GM18868 (cell line): ENCODE measurements at regions not wholly inside any gene's neighbourhood (a gene's known extent, or its start where the extent isn't known, plus 50 kb on each side); places are given as distances from the start of the nearest gene placed in this dataset.

Experiments used
- ATAC-seq: cut with Tn5 transposase; IDR thresholded peaks from one replicate; pipeline ENCODE4 v1.9.1; 2021; ENCODE audit warnings: mild to moderate bottlenecking, moderate library complexity; ENCODE audit not compliant: unreplicated experiment

GRCh38 chr1:218573925-218574324 is 228.8 kb downstream of the TGFB2 start:
- no peak for ATAC-seq

GRCh38 chr1:218575079-218575478 is 229.9 kb downstream of the TGFB2 start:
- no peak for ATAC-seq

DNA sequence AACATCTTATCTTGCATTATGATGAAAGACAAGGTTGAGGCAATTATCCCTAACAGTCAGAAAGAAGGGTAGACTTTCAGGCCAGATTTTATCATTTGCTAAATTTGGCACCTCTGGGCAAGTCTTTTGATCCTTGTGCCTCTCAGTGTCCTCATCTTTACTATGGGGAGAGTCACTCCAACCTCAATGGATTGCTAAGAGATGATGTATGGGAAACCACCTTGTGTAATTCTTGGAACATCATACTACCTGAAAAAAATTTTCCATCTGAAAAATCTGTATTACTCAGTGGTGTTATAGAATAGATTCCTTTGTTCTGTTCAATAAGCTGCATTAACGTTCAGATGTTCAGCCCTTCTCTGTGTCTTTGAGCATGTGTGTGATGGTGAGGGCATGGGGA is 230.7 kb downstream of the TGFB2 start:
- no peak for ATAC-seq

GRCh38 chr1:218582646-218583045 is 237.5 kb downstream of the TGFB2 start:
- no peak for ATAC-seq

DNA sequence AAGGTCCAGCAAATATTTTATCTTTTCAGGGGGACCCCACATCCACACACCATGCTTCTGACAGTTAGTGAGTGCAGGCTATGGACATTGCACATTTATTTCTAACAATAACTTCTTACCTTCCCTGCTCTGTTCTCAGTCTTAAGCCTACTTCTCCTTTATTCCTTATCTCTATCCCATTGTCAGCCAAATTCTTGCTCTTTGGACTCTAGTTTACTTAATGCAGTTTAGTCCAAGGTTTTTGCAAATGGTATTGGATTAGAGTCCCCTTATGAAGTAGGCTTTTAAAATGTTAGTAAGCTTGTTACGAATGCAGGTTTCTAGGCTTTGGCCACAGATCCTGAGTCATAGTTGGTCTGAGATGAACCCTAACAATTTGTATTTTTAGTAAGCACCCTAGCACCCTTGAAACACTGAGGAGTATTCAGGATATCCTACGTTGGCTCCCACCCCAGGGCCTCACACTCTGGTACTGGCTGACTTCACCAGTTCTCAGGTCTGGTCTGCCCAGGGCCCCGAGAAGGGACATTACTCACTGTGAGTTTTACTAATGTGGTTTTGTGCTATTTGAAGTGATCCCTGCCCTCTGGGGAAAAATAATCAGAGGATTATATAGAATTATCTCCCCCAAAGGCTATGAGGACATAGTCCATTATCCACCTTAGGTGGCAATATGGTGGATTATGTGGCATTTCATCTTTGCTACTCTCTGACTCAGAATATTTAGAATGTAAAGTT is 239.5 kb downstream of the TGFB2 start:
- no peak for ATAC-seq

GRCh38 chr1:218585511-218586184 is 240.5 kb downstream of the TGFB2 start:
- ATAC-seq, result no peak

DNA sequence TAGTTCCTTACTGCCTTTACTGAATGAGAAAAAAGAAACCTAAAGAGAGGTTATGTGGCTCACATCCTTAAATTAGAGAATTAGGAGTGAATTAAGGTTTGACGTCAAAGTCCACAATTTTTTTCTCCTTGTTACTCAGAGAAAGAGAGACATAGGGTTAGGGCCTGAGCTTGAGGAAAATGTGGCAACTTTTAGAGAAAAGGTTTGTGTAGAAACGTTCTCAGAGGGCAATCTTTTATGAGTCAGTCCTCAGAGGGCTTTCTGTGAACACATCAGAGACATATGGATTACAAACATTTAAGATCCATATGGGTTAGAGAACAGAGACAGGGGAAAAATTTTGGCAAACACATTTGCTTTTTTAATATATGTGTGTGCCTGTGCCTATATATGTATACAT is 242.8 kb downstream of the TGFB2 start:
- no peak for ATAC-seq

DNA sequence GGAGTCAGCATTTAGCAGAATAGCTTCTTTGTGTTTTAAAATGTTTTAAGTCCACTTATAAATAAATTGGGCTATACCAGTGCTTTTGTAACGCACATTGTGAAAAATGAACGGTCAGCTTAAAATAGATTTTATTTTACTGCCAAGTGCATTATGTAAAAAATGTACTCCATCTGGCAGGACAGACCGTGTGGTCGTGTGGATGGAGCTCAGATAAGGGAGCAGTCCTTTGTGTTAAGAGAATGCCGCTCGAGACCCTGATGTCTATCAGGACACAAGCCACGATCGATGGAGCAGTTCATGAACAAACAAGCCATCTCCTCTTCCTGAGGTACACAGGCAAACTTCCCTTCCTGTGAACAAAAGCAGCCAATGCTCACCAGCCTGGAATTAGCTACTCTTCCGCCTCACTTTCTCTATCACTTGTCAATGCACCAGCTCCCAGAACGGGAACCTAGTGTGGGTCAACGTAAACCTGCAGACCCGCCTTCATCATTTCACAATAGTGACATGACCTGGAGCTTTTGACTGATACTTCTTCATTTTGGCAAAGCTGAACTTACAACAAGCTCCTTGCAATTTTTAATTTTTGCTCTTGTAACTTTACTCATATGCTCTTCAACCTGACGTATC is 243.5 kb downstream of the TGFB2 start:
- ATAC-seq, result no peak

DNA sequence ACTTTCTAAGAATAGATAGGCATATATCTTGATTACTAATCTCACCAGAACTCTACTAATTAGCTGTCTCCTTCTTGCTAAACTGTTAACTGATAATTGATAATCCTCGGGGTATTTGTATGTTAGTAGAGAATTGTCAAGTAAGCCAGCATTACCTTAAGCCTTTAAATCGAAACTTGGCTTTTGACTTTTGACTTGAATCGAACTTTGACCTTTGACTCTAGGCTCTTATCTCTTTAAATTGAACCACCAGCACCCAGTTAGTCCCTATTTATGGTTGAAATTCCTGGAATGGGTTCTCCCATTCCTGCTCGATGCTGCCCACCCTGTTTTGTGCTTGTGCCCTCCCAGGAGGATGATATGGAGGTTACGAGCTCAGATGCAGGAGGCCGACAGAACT is 244.4 kb downstream of the TGFB2 start:
- no peak for ATAC-seq

DNA sequence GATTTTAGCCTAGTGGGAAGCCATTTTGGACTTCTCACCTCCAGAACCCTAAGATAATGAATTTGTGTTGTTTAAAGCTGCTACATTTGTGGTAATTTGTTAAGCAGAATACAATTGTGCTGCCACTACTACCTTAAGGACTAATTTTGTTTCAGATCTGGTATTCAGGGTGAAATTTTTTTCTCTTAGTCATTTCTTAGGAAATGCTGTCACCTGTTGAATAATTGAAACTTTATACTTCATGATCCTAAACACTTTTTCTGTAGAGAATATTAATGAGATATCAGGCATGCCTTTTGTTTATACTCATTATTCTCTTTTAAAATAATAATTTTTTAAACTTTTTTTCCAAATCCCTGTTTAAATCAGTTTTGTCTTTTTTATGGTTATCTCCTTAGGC is 246.8 kb downstream of the TGFB2 start:
- ATAC-seq, result no peak

- ATAC-seq, result no peak
These were observed 247.6 kb downstream of the TGFB2 start for GRCh38 chr1:218592688-218593087.

- no peak for ATAC-seq
These were observed 255.8 kb downstream of the TGFB2 start for GRCh38 chr1:218600968-218601367.

DNA sequence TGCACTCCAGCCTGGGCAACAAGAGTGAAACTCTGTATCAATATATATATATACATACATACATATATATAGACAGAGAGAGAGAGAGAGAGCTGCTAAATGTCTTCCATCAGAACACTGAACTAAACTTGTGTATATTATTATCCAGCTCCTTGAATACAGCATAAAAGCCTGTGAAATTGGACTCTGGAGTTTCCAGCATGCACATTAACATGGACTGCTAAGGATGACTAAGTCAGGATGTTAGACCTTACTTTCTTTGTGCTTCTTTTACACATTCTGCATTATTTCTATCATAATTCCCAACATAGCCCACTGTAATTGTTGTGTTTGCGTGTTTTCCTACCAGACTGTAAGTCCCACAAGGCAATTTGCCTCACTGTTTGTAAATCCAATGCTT is 259.1 kb downstream of the TGFB2 start:
- ATAC-seq, result no peak

- ATAC-seq, result no peak
These were observed 266.9 kb downstream of the TGFB2 start for GRCh38 chr1:218611916-218612585.

- ATAC-seq, result no peak
These were observed 268.0 kb downstream of the TGFB2 start for GRCh38 chr1:218613105-218613504.

DNA sequence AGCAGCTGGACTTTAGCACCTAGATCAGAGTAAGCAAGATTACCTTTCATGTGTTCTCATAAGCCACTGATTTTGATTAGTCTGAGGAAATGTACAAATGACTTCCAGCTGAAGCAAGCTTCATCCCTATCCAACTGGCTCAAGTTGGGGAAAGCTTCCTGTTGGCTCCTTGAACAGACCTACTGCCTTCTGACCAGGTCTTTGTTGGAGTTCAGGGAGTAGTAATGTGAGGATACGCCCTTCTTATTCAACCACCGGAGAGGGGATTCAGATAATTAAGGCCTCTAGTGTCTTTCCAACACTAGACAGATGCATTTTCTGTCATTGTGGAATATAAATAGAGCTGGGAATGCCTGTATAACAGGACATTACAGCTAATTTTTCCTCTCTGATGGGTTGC is 268.9 kb downstream of the TGFB2 start:
- ATAC-seq, result no peak

DNA sequence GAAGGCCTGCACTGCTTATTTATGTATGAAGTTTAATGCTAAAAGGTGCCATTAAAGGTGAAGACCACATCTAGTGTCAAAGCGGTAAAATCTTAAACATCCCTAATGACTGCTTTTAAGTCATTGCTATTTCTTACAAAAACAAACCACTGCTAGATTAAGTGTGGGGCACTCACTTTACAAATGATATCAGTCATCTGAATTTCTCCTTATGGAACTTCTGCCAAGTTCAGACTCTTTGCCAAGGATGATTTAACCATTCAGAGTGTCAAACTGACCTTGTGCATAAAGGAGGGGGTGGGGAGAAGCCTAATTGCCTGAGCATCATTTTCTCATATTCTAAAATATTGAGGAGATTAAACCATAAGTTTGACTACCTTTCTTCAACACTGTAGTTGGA is 271.5 kb downstream of the TGFB2 start:
- ATAC-seq, result no peak

DNA sequence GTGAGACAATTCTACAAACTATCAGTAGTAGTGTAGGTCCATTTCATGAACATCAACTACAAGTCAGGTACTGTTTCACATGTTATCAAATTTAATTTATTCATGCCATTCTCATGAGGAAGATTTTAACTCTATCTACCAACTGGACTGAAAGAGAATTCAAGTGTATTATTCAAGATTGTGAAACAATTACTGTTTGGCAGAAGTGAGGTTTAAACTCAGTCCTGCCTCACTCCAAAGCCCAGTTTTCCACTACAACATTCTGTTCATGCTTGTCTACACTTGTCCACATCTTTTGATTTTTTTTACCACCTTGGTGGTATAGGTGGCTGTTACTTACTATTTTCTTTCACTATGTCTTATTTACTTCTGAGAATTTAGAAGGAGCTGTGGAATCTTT is 272.9 kb downstream of the TGFB2 start:
- no peak for ATAC-seq

GRCh38 chr1:218620956-218621355 is 275.8 kb downstream of the TGFB2 start:
- peak; percentile 47 for ATAC-seq

GRCh38 chr1:218624052-218624451 is 278.9 kb downstream of the TGFB2 start:
- ATAC-seq, result no peak

- ATAC-seq, result no peak
These were observed 280.3 kb downstream of the TGFB2 start for GRCh38 chr1:218625393-218625792.
